Sigmoid colon (tissue), 6 donors: ENCODE measurements at regions not wholly inside any gene's neighbourhood (a gene's known extent, or its start where the extent isn't known, plus 50 kb on each side); places are given as distances from the start of the nearest gene placed in this dataset.
A peak's percentile ranks its signal among the peaks of the same experiment; 100 is the strongest.
"Not testable (repeated sequence)": the region's sequence is repeated elsewhere in the genome, so short reads cannot be mapped to it uniquely, and the experiment has no call there.

Experiments
- DNase-seq: peaks from one replicate; pipeline ENCODE4 v3.0.0-alpha.2; 2019
- H3K27ac ChIP-seq, 4 donors: fragments of 200-600 bp; sonication (generic); one replicate each; pipeline ENCODE4 v1.5.1; 2016 to 2019; ENCODE audit warnings: mild to moderate bottlenecking in 1 of 4
- H3K27me3 ChIP-seq, 3 donors: fragments of 200-600 bp; sonication (generic); one replicate each; pipeline ENCODE4 v1.5.1; 2019; ENCODE audit warnings: mild to moderate bottlenecking in 1 of 3
- H3K36me3 ChIP-seq, 4 donors: fragments of 200-600 bp; sonication (generic); one replicate each; pipeline ENCODE4 v1.5.1; 2016 to 2019
- H3K4me1 ChIP-seq, 4 donors: fragments of 200-600 bp; sonication (generic); one replicate each; pipeline ENCODE4 v1.5.1; 2017 to 2019
- H3K4me3 ChIP-seq, 4 donors: fragments of 200-600 bp; sonication (generic); one replicate each; pipeline ENCODE4 v1.5.1; 2017 to 2019; ENCODE audit warnings: mild to moderate bottlenecking in 2 of 4, moderate library complexity in 1 of 4
- H3K9me3 ChIP-seq, 4 donors: fragments of 200-600 bp in 3 of 4; sonication (generic) in 3 of 4; one replicate each; pipeline versions ENCODE4 v1.5.1 to v1.6.1; 2013 to 2019
- CTCF ChIP-seq, 4 experiments: fragments of 450-650 bp in 3 of 4; fragments of 200-600 bp in 1 of 4; IDR thresholded peaks; one replicate each; pipeline ENCODE4 v1.5.1; 2016 to 2019; ENCODE audit warnings: antibody characterized with exemption in 4 of 4, mild to moderate bottlenecking in 3 of 4, moderate library complexity in 2 of 4
- EP300 ChIP-seq, 4 donors: sonication (generic); formaldehyde crosslinking; IDR thresholded peaks; one replicate each; pipeline ENCODE4 v1.6.1; 2017; ENCODE audit warnings: antibody characterized with exemption in 4 of 4
- POLR2A ChIP-seq, 2 donors: fragments of 450-650 bp; IDR thresholded peaks; one replicate each; pipeline ENCODE4 v1.6.1; 2016; ENCODE audit warnings: antibody characterized with exemption in 2 of 2, mild to moderate bottlenecking in 2 of 2, moderate library complexity in 2 of 2
- POLR2AphosphoS5 ChIP-seq, 4 donors: sonication (generic); formaldehyde crosslinking; IDR thresholded peaks; one replicate each; pipeline ENCODE4 v1.6.1; 2017; ENCODE audit warnings: antibody characterized with exemption in 4 of 4
- WGBS, 2 donors: extraction: QIAGEN DNeasy Blood & Tissue Kit; methylation state at CpG; one replicate each; pipeline ENCODE4 v1.1.7; 2013; 5-methylcytosine and 5-hydroxymethylcytosine counted together
- intact Hi-C: fragments of 100-400 bp; cut with DNase I; formaldehyde crosslinking; loops from one replicate; pipeline ENCODE4 v1.15.1; 2023
- donor health status: healthy with polysubstance abuse.
- donor health status: healthy.

GRCh38 chr6:112939563-112939962 lies 592.4 kb downstream of the RFPL4B start:
- Histone ChIP-seq H3K4me3 (no peak overlapping the region), H3K36me3 (no peaks in the 10 kb centered on the region), H3K27ac (no peak overlapping the region), H3K9me3 (no peaks in the 10 kb centered on the region), H3K27me3 (no peaks in the 10 kb centered on the region), H3K4me1 (peaks cover 0 to 9% (median 0%) of the 10 kb centered on the region in 4 donors)
- no peak for TF ChIP-seq POLR2AphosphoS5 (IDR thresholded peaks at IDR 0.05)
- no peak for TF ChIP-seq POLR2A (IDR thresholded peaks at IDR 0.05)
- no peak for TF ChIP-seq CTCF (IDR thresholded peaks at IDR 0.05)
- 96 to 98% methylated on average over 1 of the region's 1 CpG for WGBS, 2 donors
- DNase-seq: no peak
- intact Hi-C loops: no loop called here

- Histone ChIP-seq H3K27ac (no peak overlapping the region), H3K27me3 (no peaks in the 10 kb centered on the region), H3K4me3 (no peak overlapping the region), H3K9me3 (no peaks in the 10 kb centered on the region), H3K36me3 (no peaks in the 10 kb centered on the region), H3K4me1 (peaks cover 0 to 9% (median 0%) of the 10 kb centered on the region in 4 donors)
- no peak for DNase-seq
- TF ChIP-seq POLR2AphosphoS5 (IDR thresholded peaks at IDR 0.05) (no peak), CTCF (IDR thresholded peaks at IDR 0.05) (no peak), POLR2A (IDR thresholded peaks at IDR 0.05) (no peak), EP300 (IDR thresholded peaks at IDR 0.05) (no peak)
- intact Hi-C loops: no loop called here
Measured at GRCh38 chr6:112941613-112942012, 594.5 kb downstream of the RFPL4B start.

- WGBS, 2 donors: 68 to 86% methylated on average over 3 of the region's 3 CpGs
- DNase-seq: no peak
- TF ChIP-seq POLR2AphosphoS5 (IDR thresholded peaks at IDR 0.05) (peak in 1 of 4 donors; percentile 29), CTCF (IDR thresholded peaks at IDR 0.05) (no peak)
- Histone ChIP-seq H3K4me1 (peaks cover 0 to 9% (median 0%) of the 10 kb centered on the region in 4 donors), H3K27ac (no peak overlapping the region), H3K4me3 (no peak overlapping the region), H3K36me3 (no peaks in the 10 kb centered on the region), H3K27me3 (no peaks in the 10 kb centered on the region), H3K9me3 (no peaks in the 10 kb centered on the region)
- intact Hi-C loops: no loop called here
Measured at GRCh38 chr6:112946051-112946450, 598.9 kb downstream of the RFPL4B start.

GRCh38 chr6:112947507-112947906 lies 600.4 kb downstream of the RFPL4B start:
- WGBS, 2 donors: 75 to 80% methylated on average over 2 of the region's 2 CpGs
- Histone ChIP-seq H3K9me3 (no peaks in the 10 kb centered on the region), H3K4me1 (peaks cover 0 to 9% (median 0%) of the 10 kb centered on the region in 4 donors), H3K27me3 (no peaks in the 10 kb centered on the region), H3K36me3 (no peaks in the 10 kb centered on the region), H3K27ac (no peak overlapping the region), H3K4me3 (no peak overlapping the region)
- TF ChIP-seq POLR2A (IDR thresholded peaks at IDR 0.05) (no peak), POLR2AphosphoS5 (IDR thresholded peaks at IDR 0.05) (no peak), EP300 (IDR thresholded peaks at IDR 0.05) (no peak), CTCF (IDR thresholded peaks at IDR 0.05) (no peak)
- intact Hi-C loops: no loop called here
- DNase-seq: no peak

- Histone ChIP-seq H3K4me3 (no peak overlapping the region), H3K4me1 (peaks cover 0 to 7% (median 5%) of the 10 kb centered on the region in 4 donors), H3K27ac (no peak overlapping the region), H3K36me3 (no peaks in the 10 kb centered on the region), H3K27me3 (no peaks in the 10 kb centered on the region), H3K9me3 (no peaks in the 10 kb centered on the region)
- 12 to 62% methylated on average over 1 of the region's 1 CpG for WGBS, 2 donors
- intact Hi-C loops: no loop called here
- DNase-seq: no peak
- TF ChIP-seq POLR2AphosphoS5 (IDR thresholded peaks at IDR 0.05) (no peak), POLR2A (IDR thresholded peaks at IDR 0.05) (no peak), CTCF (IDR thresholded peaks at IDR 0.05) (no peak), EP300 (IDR thresholded peaks at IDR 0.05) (no peak)
Measured at GRCh38 chr6:112951829-112952228, 604.7 kb downstream of the RFPL4B start.

GRCh38 chr6:112955743-112956142 lies 608.6 kb downstream of the RFPL4B start:
- H3K4me3 ChIP-seq, H3K27me3 ChIP-seq, intact Hi-C loops, H3K9me3 ChIP-seq, H3K27ac ChIP-seq, DNase-seq, H3K36me3 ChIP-seq: not testable (repeated sequence)
- peaks cover 0 to 18% (median 13%) of the 10 kb centered on the region in 4 donors for H3K4me1 ChIP-seq
- 62 to 98% methylated on average over 3 to 4 of the region's 4 CpGs for WGBS, 2 donors
